Neural cell (in vitro differentiated cells): ENCODE measurements at regions not wholly inside any gene's neighbourhood (a gene's known extent, or its start where the extent isn't known, plus 50 kb on each side); places are given as distances from the start of the nearest gene placed in this dataset.

Experiments
- H2AFZ ChIP-seq: fragments of 200-600, 300-800 bp; sonication (generic), shearing (Covaris generic); 2 replicates; pipeline ENCODE4 v1.6.0; 2014; ENCODE audit warnings: low read depth, mild to moderate bottlenecking, antibody characterized with exemption, low read length, moderate library complexity
- H3F3A ChIP-seq: fragments of 200-600 bp; shearing (Covaris generic); 2 replicates; pipeline ENCODE4 v1.6.1; 2016; ENCODE audit warnings: mild to moderate bottlenecking, moderate library complexity, mixed read lengths, antibody characterized with exemption, low read length; ENCODE audit not compliant: insufficient read depth, poor library complexity, severe bottlenecking
- H3K27ac ChIP-seq: fragments of 200-600, 300-800 bp; sonication (generic), shearing (Covaris generic); 2 replicates; pipeline ENCODE4 v1.5.1; 2014; ENCODE audit warnings: mild to moderate bottlenecking, low read length, moderate library complexity
- H3K27me3 ChIP-seq: fragments of 300-800, 200-600 bp; sonication (generic), shearing (Covaris generic); 2 replicates; pipeline ENCODE4 v1.6.0; 2014; ENCODE audit warnings: mild to moderate bottlenecking, low read depth, low read length, moderate library complexity; ENCODE audit not compliant: insufficient read depth
- H3K36me3 ChIP-seq: fragments of 300-800, 200-600 bp; sonication (generic), shearing (Covaris generic); 2 replicates; pipeline ENCODE4 v1.5.1; 2014; ENCODE audit warnings: mild to moderate bottlenecking, antibody characterized with exemption, low read length, moderate library complexity; ENCODE audit not compliant: insufficient read depth
- H3K4me2 ChIP-seq: fragments of 300-800, 200-600 bp; sonication (generic), shearing (Covaris generic); 2 replicates; pipeline ENCODE4 v1.6.0; 2014; ENCODE audit warnings: mild to moderate bottlenecking, low read length
- H3K4me3 ChIP-seq: fragments of 300-800, 200-600 bp; sonication (generic), shearing (Covaris generic); 2 replicates; pipeline ENCODE4 v1.5.1; 2014; ENCODE audit warnings: mild to moderate bottlenecking, low read length, moderate library complexity
- H3K79me2 ChIP-seq: fragments of 200-600 bp; shearing (Covaris generic); replicated peaks from 2 replicates; pipeline ENCODE4 v1.6.0; 2014; ENCODE audit warnings: mild to moderate bottlenecking, low read length, moderate library complexity; ENCODE audit not compliant: insufficient read depth
- H3K9ac ChIP-seq: fragments of 300-800, 200-600 bp; sonication (generic), shearing (Covaris generic); 2 replicates; pipeline ENCODE4 v1.6.1; 2016; ENCODE audit warnings: mild to moderate bottlenecking, low read length, mixed read lengths
- H3K9me2 ChIP-seq: fragments of 200-600 bp; shearing (Covaris generic); 2 replicates; pipeline ENCODE4 v1.6.1; 2016; ENCODE audit warnings: mild to moderate bottlenecking, low read length, mixed read lengths; ENCODE audit not compliant: insufficient read depth
- H3K9me3 ChIP-seq: fragments of 200-600, 300-800 bp; sonication (generic), shearing (Covaris generic); 2 replicates; pipeline ENCODE4 v1.6.1; 2016; ENCODE audit warnings: mild to moderate bottlenecking, mixed run types, low read length, moderate library complexity, mixed read lengths
- H4K20me1 ChIP-seq: fragments of 200-600 bp; shearing (Covaris generic); 2 replicates; pipeline ENCODE4 v1.6.1; 2016; ENCODE audit warnings: mild to moderate bottlenecking, mixed run types; ENCODE audit not compliant: insufficient read depth
- EP300 ChIP-seq: fragments of 450-650 bp; conservative IDR thresholded peaks from 2 replicates; pipeline ENCODE4 v1.6.1; 2014; ENCODE audit warnings: antibody characterized with exemption, mild to moderate bottlenecking, moderate library complexity; ENCODE audit not compliant: poor library complexity, severe bottlenecking
- EZH2 ChIP-seq: fragments of 200-600, 300-800 bp; shearing (Covaris generic), sonication (generic); IDR thresholded peaks from 2 replicates; pipeline ENCODE4 v1.6.1; 2014; ENCODE audit warnings: antibody characterized with exemption, low read length, borderline replicate concordance, mild to moderate bottlenecking; ENCODE audit not compliant: insufficient read depth, poor library complexity, severe bottlenecking
- MXI1 ChIP-seq: fragments of 450-650 bp; conservative IDR thresholded peaks from 2 replicates; pipeline ENCODE4 v1.6.1; 2014; ENCODE audit warnings: antibody characterized with exemption, mild to moderate bottlenecking; ENCODE audit not compliant: poor library complexity, severe bottlenecking
- POLR2AphosphoS5 ChIP-seq: IDR thresholded peaks from 2 replicates; pipeline ENCODE4 v1.6.1; 2012
- RAD21 ChIP-seq: fragments of 450-650 bp; conservative IDR thresholded peaks from 2 replicates; pipeline ENCODE4 v1.6.1; 2014; ENCODE audit warnings: antibody characterized with exemption, mild to moderate bottlenecking, moderate library complexity
- SMC3 ChIP-seq: fragments of 450-650 bp; conservative IDR thresholded peaks from 2 replicates; pipeline ENCODE4 v1.6.1; 2014; ENCODE audit warnings: antibody characterized with exemption, mild to moderate bottlenecking, moderate library complexity; ENCODE audit not compliant: poor library complexity
- TAF1 ChIP-seq: IDR thresholded peaks from 2 replicates; pipeline ENCODE4 v1.6.1; 2012; ENCODE audit warnings: low read depth
- TF ChIP-seq, protein P1 (sequence below): fragments of 450-650 bp; IDR thresholded peaks from 2 replicates; pipeline ENCODE4 v1.5.1; 2014; ENCODE audit warnings: antibody characterized with exemption, mild to moderate bottlenecking, moderate library complexity; ENCODE audit not compliant: poor library complexity, severe bottlenecking
- TF ChIP-seq, protein P2 (sequence below): IDR thresholded peaks from 2 replicates; pipeline ENCODE4 v1.6.1; 2012; ENCODE audit warnings: borderline replicate concordance

DNA sequence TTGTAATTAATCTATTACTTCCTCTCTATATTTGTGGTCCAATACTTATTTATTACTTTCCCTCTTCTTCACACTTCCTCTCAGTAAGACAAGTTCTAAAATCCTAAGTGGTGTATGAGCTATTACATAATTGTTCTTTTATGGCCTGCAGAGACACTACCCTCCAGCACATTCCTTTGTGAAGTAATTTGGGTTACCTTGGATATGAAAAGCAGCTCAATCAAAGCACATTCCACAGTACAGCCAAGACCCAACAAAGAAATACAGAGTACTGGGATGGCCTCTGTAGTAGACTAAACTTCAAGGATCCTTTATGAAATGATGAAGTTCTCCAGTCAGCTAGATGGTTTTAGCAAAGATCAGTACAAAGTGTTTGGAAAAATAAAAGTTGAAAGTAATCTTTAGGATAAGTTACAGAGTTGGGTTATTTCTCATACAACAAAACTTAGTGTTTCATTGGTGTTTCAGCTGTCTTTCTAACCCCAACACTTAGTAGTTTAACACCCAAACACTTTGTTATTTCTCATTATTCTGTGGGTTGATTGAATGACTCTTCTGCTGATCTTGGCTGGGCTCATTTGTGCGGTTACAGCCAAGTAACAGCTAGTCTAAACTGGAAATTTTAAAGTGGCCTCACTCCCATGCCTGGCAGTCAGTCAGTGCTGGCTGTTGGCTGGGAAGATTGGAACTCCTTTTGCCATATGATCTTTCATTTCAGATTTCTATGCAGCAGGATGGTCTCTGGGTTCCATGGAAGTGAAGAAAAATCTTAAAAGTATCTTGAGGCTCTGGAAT, 161.5 kb upstream of the POU3F2 start:
- Histone ChIP-seq H3K4me2 (no peak overlapping the region), H3K36me3 (no peaks in the 10 kb centered on the region), H3K79me2 (no peaks in the 10 kb centered on the region), H3F3A (no peaks in the 10 kb centered on the region), H2AFZ (no peak overlapping the region), H3K9me3 (no peaks in the 10 kb centered on the region), H3K27me3 (no peaks in the 10 kb centered on the region), H3K9ac (no peak overlapping the region), H3K9me2 (no peaks in the 10 kb centered on the region), H3K27ac (no peak overlapping the region), H3K4me3 (no peak overlapping the region), H4K20me1 (no peaks in the 10 kb centered on the region)
- TF ChIP-seq, protein P1, sequence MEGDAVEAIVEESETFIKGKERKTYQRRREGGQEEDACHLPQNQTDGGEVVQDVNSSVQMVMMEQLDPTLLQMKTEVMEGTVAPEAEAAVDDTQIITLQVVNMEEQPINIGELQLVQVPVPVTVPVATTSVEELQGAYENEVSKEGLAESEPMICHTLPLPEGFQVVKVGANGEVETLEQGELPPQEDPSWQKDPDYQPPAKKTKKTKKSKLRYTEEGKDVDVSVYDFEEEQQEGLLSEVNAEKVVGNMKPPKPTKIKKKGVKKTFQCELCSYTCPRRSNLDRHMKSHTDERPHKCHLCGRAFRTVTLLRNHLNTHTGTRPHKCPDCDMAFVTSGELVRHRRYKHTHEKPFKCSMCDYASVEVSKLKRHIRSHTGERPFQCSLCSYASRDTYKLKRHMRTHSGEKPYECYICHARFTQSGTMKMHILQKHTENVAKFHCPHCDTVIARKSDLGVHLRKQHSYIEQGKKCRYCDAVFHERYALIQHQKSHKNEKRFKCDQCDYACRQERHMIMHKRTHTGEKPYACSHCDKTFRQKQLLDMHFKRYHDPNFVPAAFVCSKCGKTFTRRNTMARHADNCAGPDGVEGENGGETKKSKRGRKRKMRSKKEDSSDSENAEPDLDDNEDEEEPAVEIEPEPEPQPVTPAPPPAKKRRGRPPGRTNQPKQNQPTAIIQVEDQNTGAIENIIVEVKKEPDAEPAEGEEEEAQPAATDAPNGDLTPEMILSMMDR, result no peak
- TF ChIP-seq RAD21 (no peak), POLR2AphosphoS5 (no peak), SMC3 (no peak), MXI1 (no peak), EP300 (no peak), EZH2 (no peak), TAF1 (no peak)
- TF ChIP-seq, protein P2, sequence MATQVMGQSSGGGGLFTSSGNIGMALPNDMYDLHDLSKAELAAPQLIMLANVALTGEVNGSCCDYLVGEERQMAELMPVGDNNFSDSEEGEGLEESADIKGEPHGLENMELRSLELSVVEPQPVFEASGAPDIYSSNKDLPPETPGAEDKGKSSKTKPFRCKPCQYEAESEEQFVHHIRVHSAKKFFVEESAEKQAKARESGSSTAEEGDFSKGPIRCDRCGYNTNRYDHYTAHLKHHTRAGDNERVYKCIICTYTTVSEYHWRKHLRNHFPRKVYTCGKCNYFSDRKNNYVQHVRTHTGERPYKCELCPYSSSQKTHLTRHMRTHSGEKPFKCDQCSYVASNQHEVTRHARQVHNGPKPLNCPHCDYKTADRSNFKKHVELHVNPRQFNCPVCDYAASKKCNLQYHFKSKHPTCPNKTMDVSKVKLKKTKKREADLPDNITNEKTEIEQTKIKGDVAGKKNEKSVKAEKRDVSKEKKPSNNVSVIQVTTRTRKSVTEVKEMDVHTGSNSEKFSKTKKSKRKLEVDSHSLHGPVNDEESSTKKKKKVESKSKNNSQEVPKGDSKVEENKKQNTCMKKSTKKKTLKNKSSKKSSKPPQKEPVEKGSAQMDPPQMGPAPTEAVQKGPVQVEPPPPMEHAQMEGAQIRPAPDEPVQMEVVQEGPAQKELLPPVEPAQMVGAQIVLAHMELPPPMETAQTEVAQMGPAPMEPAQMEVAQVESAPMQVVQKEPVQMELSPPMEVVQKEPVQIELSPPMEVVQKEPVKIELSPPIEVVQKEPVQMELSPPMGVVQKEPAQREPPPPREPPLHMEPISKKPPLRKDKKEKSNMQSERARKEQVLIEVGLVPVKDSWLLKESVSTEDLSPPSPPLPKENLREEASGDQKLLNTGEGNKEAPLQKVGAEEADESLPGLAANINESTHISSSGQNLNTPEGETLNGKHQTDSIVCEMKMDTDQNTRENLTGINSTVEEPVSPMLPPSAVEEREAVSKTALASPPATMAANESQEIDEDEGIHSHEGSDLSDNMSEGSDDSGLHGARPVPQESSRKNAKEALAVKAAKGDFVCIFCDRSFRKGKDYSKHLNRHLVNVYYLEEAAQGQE, result no peak

DNA sequence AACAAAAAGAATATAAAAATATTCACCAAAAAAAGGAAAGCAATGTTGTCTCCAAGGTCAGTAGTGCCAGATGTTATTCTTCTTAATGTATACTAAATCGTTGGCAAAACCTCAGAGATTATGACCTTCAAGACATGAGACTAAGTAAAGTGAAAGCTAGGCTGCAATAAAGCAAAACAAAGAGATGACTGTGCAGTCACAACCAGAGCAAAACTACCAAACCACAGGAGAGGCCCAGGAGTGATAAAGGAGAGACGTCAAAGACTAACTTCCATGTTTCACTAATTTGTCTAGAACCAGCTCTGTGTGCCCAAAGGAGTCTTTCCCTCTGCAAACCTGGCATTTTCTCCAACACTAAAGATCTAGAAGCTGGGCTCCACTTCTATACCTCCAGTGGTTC, 155.9 kb upstream of the POU3F2 start:
- Histone ChIP-seq H3K4me2 (no peak overlapping the region), H3K79me2 (no peaks in the 10 kb centered on the region), H3K36me3 (no peaks in the 10 kb centered on the region), H3K9ac (no peak overlapping the region), H3K9me3 (no peaks in the 10 kb centered on the region), H3K27ac (no peak overlapping the region), H4K20me1 (no peaks in the 10 kb centered on the region), H2AFZ (no peak overlapping the region), H3K27me3 (no peaks in the 10 kb centered on the region), H3K9me2 (no peaks in the 10 kb centered on the region), H3F3A (no peaks in the 10 kb centered on the region), H3K4me3 (no peak overlapping the region)
- TF ChIP-seq EP300, result no peak
- TF ChIP-seq RAD21, result no peak
- no peak for TF ChIP-seq EZH2
- TF ChIP-seq TAF1, result no peak
- TF ChIP-seq, protein P2, result no peak
- no peak for TF ChIP-seq POLR2AphosphoS5
- TF ChIP-seq SMC3, result no peak
